Transverse colon (tissue), 4 donors: ENCODE measurements at regions not wholly inside any gene's neighbourhood (a gene's known extent, or its start where the extent isn't known, plus 50 kb on each side); places are given as distances from the start of the nearest gene placed in this dataset.

ENCODE experiments used
- DNase-seq: peaks from one replicate; pipeline ENCODE4 v3.0.0-alpha.2; 2019
- H3K27ac ChIP-seq, 4 donors: fragments of 200-600 bp; sonication (generic); 2 replicates each; pipeline ENCODE4 v1.5.1; 2016 to 2018; ENCODE audit warnings: inconsistent platforms in 4 of 4
- H3K27me3 ChIP-seq: fragments of 200-600 bp; sonication (generic); 2 replicates; pipeline ENCODE4 v1.5.1; 2017; ENCODE audit warnings: inconsistent platforms
- H3K36me3 ChIP-seq, 4 donors: fragments of 200-600 bp; sonication (generic); 2 replicates each; pipeline ENCODE4 v1.5.1; 2017 to 2019; ENCODE audit warnings: inconsistent platforms in 4 of 4
- H3K4me1 ChIP-seq, 4 donors: fragments of 200-600 bp; sonication (generic); 2 replicates each; pipeline ENCODE4 v1.5.1; 2017 to 2020; ENCODE audit warnings: inconsistent platforms in 4 of 4
- H3K4me3 ChIP-seq, 4 donors: fragments of 200-600 bp; sonication (generic); 1 replicate in 1 of 4; 2 replicates in 3 of 4; pipeline versions ENCODE4 v1.5.1 to v1.6.1; 2017 to 2019; ENCODE audit warnings: inconsistent platforms in 4 of 4
- H3K9me3 ChIP-seq, 2 donors: fragments of 200-600 bp; sonication (generic); 2 replicates each; pipeline ENCODE4 v1.5.1; 2017 to 2019; ENCODE audit warnings: inconsistent platforms in 2 of 2
- EP300 ChIP-seq: sonication (generic); formaldehyde crosslinking; IDR thresholded peaks from one replicate; pipeline ENCODE4 v1.6.1; 2017; ENCODE audit warnings: antibody characterized with exemption, low read depth
- POLR2A ChIP-seq: fragments of 450-650 bp; IDR thresholded peaks from one replicate; pipeline ENCODE4 v1.6.1; 2016; ENCODE audit warnings: antibody characterized with exemption, mild to moderate bottlenecking, moderate library complexity
- POLR2AphosphoS5 ChIP-seq, 3 donors: sonication (generic); formaldehyde crosslinking; IDR thresholded peaks; one replicate each; pipeline ENCODE4 v1.6.1; 2016; ENCODE audit warnings: antibody characterized with exemption in 3 of 3
- WGBS, 2 donors: methylation state at CpG; one replicate each; pipeline ENCODE4 v1.1.5; 2018; ENCODE audit warnings: low coverage in 1 of 2; 5-methylcytosine and 5-hydroxymethylcytosine counted together
- in situ Hi-C, 4 donors: fragments of 200-750 bp; cut with MboI; loops; one replicate each; pipeline versions ENCODE4 v1.15.0 to v1.15.1; 2017; ENCODE audit warnings: low sequenced_read_pairs in 3 of 4, low pct_ligation_motif_present in 1 of 4, low pct_unique_long_range_greater_than_20kb in 1 of 4
- intact Hi-C: fragments of 100-400 bp; cut with DNase I; formaldehyde crosslinking; loops from one replicate; pipeline ENCODE4 v1.15.1; 2023; ENCODE audit warnings: low total_unique reads
- TF ChIP-seq, protein P1 (sequence below), 5 experiments: fragments of 200-600 bp in 3 of 5; fragments of 450-650 bp in 2 of 5; sonication (generic) in 3 of 5; IDR thresholded peaks; 1 replicate in 2 of 5; 2 replicates in 3 of 5; pipeline ENCODE4 v1.5.1; 2016 to 2017; ENCODE audit warnings: antibody characterized with exemption in 5 of 5, inconsistent platforms in 3 of 5, mild to moderate bottlenecking in 2 of 5, moderate library complexity in 1 of 5

DNA sequence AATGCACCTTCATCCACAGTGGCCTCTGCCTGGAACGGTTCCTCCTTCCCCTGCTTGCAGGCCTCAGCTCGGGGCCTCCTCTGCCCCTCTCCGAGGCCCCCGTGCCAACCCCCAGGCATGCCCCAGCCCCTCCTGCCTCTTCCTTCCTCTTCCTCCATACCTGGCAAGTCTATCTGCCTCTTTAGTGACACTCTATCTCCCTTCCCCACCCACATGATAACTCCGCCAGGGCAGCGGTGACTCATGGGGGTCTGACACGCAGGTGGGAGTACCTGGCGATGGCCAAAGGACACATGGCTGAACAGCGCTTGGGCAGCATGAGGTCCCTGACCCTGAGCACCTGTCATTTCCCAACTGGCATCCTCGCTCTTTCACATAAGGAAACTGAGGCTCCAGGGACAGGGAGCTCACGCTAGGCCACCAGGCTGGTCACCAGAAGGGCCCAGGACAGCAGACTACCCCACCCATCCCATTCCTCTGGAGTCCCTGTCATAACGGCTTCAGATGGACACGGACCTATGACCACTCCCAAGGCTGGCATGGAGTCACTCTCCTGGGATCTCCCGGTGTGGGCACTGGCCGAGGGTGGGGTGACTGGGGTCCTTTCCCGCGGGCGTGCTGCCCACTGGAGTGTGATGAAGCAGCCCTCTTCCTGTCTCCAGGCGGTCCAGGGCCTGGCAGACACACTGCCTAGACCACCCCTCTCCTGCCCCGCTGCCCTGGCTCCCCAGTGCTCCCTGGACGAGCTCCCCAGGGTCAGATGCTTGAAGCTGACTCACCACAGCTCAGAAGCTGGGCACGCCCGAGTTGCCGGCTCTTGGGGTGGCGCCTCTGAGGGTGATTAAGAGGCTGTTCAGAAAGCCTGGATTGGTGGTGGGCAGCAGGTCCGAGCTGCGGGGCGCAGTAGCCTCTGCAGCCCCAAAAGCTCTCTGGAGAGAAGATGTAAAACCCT lies 100.6 kb downstream of the ENGASE start:
- TF ChIP-seq POLR2A (no peak), EP300 (no peak), POLR2AphosphoS5 (IDR thresholded peaks at IDR 0.05) (no peak)
- TF ChIP-seq, protein P1, sequence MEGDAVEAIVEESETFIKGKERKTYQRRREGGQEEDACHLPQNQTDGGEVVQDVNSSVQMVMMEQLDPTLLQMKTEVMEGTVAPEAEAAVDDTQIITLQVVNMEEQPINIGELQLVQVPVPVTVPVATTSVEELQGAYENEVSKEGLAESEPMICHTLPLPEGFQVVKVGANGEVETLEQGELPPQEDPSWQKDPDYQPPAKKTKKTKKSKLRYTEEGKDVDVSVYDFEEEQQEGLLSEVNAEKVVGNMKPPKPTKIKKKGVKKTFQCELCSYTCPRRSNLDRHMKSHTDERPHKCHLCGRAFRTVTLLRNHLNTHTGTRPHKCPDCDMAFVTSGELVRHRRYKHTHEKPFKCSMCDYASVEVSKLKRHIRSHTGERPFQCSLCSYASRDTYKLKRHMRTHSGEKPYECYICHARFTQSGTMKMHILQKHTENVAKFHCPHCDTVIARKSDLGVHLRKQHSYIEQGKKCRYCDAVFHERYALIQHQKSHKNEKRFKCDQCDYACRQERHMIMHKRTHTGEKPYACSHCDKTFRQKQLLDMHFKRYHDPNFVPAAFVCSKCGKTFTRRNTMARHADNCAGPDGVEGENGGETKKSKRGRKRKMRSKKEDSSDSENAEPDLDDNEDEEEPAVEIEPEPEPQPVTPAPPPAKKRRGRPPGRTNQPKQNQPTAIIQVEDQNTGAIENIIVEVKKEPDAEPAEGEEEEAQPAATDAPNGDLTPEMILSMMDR (IDR thresholded peaks at IDR 0.05), result no peak
- no peaks in the 10 kb centered on the region for H3K36me3 ChIP-seq
- H3K27me3 ChIP-seq, result no peaks in the 10 kb centered on the region
- no peak overlapping the region for H3K27ac ChIP-seq
- in situ Hi-C loops (no loop called here), intact Hi-C loops (no loop called here)
- 66% methylated on average over 28 of the region's 28 CpGs; no CpG with 5 or more reads in 1 of the 2 donors for WGBS, 2 donors
- no peaks in the 10 kb centered on the region for H3K4me1 ChIP-seq
- no peak overlapping the region for H3K4me3 ChIP-seq
- H3K9me3 ChIP-seq, result no peaks in the 10 kb centered on the region
- no peak for DNase-seq

- Histone ChIP-seq H3K36me3 (no peaks in the 10 kb centered on the region), H3K4me1 (no peaks in the 10 kb centered on the region), H3K27me3 (no peaks in the 10 kb centered on the region), H3K4me3 (no peak overlapping the region), H3K9me3 (no peaks in the 10 kb centered on the region), H3K27ac (no peak overlapping the region)
- no peak for DNase-seq
- WGBS, 2 donors, result 94 to 98% methylated on average over 7 to 9 of the region's 10 CpGs
- in situ Hi-C loops (no loop called here), intact Hi-C loops (no loop called here)
- no peak for TF ChIP-seq EP300
- TF ChIP-seq POLR2A, result no peak
- no peak for TF ChIP-seq POLR2AphosphoS5 (IDR thresholded peaks at IDR 0.05)
- TF ChIP-seq, protein P1 (IDR thresholded peaks at IDR 0.05), result no peak
Measured at GRCh38 chr17:79174193-79174765, 99.7 kb downstream of the ENGASE start.

GRCh38 chr17:79171188-79171587 lies 96.6 kb downstream of the ENGASE start:
- no peak for DNase-seq
- intact Hi-C loops, result no loop called here
- peaks cover 10% of the 10 kb centered on the region for H3K27me3 ChIP-seq
- H3K9me3 ChIP-seq, result no peaks in the 10 kb centered on the region
- H3K4me1 ChIP-seq, result no peaks in the 10 kb centered on the region
- no peak for TF ChIP-seq EP300
- TF ChIP-seq, protein P1 (IDR thresholded peaks at IDR 0.05), result no peak
- no peak for TF ChIP-seq POLR2AphosphoS5 (IDR thresholded peaks at IDR 0.05)
- TF ChIP-seq POLR2A, result no peak
- in situ Hi-C loops, result no loop called here
- 30 to 52% methylated on average over 9 to 13 of the region's 13 CpGs for WGBS, 2 donors
- H3K4me3 ChIP-seq, result no peak overlapping the region
- no peaks in the 10 kb centered on the region for H3K36me3 ChIP-seq
- no peak overlapping the region for H3K27ac ChIP-seq

DNA sequence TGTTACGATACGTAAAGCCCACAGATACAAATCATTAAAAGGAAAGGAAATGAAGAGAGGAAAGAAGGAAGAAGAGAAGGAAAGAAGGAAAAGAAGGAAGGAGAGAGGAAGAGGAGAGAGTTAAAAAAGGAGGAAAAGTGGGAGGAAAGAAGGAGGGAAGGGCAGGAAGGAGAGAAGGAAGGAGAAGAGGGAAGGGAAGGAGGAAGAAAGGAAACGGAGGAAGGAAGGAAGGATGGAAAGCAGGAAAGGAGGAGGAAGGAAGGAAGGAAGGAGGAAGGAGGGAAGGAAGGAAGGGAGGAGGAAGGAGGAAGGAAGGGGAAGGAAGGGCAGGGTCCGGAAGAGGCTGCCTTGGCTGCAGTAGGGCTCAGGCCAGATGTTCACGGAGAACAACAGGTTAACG lies 95.2 kb downstream of the ENGASE start:
- in situ Hi-C loops (no loop called here), intact Hi-C loops (no loop called here)
- no peaks in the 10 kb centered on the region for H3K9me3 ChIP-seq
- no peak for DNase-seq
- H3K27me3 ChIP-seq, result peaks cover 22% of the 10 kb centered on the region
- 87 to 89% methylated on average over 3 to 6 of the region's 6 CpGs for WGBS, 2 donors
- H3K27ac ChIP-seq, result no peak overlapping the region
- no peaks in the 10 kb centered on the region for H3K36me3 ChIP-seq
- TF ChIP-seq POLR2AphosphoS5 (IDR thresholded peaks at IDR 0.05) (no peak), POLR2A (no peak), EP300 (no peak)
- TF ChIP-seq, protein P1 (IDR thresholded peaks at IDR 0.05), result no peak
- H3K4me3 ChIP-seq, result no peak overlapping the region
- no peaks in the 10 kb centered on the region for H3K4me1 ChIP-seq
